ENCODE measurements at regions not wholly inside any gene's neighbourhood (a gene's known extent, or its start where the extent isn't known, plus 50 kb on each side); places are given as distances from the start of the nearest gene placed in this dataset.

DNA sequence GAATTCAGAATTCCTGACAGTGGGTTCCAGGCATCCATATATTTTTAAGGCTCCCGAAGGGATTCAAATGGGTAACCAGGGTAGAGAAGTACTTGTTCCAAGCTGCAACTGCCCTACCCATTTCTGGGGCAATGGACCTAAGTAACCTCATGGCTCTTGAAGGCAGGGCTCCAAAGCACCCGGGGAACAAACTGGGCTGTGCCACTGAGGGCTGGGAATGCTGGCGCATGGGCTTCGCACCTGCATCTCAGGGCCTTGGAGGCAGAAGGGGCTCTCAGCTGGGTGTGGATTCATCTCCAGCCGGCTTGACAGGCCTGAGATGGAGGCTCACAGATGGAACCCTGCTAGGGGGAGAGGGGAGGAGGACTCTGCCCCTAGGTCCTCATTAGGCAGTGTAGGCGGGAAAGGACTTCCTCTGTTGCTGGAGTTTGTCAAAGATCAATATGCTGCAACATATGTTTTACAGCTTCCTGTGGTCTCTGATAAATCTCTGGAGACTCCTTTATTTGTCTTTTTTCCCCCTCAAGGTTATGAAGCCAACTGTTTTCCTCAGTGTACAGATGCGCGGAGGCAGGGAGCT, 232.3 kb upstream of the NLRP1 start:
- Mint-ChIP-seq H3K4me3 (no peak overlapping the region), H3K36me3 (no peaks in the 10 kb centered on the region), H3K27me3 (ENCODE audit: low read depth) (peaks cover 7% of the 10 kb centered on the region), H3K27ac (no peak overlapping the region), H3K9me3 (no peaks in the 10 kb centered on the region), H3K4me1 (no peaks in the 10 kb centered on the region)
- DNase-seq (ENCODE audit: low spot score in 2 of 2, unreplicated experiment in 2 of 2) = no peak
- TF ChIP-seq CTCF (IDR thresholded peaks at IDR 0.05; ENCODE audit: unreplicated experiment) = no peak

DNA sequence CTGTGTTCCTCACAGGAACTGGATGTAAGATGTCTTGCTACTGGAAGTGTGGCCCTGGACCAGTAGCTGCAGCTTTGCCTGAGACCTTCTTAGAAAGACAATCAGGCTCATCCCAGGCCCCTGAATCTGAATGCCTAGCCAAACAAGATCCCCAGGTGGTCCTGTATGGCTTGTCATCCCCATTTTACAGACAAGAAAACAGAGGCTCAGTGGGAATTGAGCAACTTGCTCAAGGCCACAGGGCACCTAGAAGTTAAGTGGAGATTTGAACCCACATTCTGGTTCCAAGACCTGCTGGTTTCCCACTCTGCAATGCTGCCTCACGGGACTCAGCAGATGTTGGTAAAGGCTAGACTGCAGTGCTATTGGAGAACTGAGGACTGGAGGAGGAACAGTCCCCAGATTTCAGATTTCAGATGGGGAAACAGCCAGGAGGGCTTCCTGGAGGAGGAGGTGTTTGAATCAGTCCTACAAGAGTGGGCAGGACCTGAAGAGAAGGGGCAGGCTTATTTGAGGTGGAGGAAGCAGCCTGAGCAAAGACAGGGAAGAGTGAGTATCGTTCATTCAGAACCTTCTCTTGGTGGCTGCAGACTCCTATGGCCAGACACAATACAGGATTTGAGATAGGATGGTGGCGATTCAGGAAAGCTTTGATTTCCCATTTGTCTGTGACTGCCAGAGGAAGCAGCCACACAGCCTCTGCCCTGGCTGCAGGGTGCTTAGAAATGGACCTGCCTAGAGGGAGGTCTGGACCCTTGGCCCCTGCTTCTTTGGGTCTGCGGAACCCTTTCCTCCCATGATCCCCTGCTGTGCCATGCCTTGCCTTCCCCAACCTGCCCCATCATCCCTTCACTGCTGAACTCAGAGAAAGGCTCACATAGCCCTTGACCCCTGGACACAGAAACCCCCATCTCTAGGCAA, 233.4 kb upstream of the NLRP1 start:
- no peak for DNase-seq (ENCODE audit: low spot score in 2 of 2, unreplicated experiment in 2 of 2)
- Mint-ChIP-seq H3K4me3 (no peak overlapping the region), H3K36me3 (no peaks in the 10 kb centered on the region), H3K9me3 (no peaks in the 10 kb centered on the region), H3K27ac (no peak overlapping the region), H3K4me1 (no peaks in the 10 kb centered on the region), H3K27me3 (ENCODE audit: low read depth) (peaks cover 7% of the 10 kb centered on the region)
- no peak for TF ChIP-seq CTCF (IDR thresholded peaks at IDR 0.05; ENCODE audit: unreplicated experiment)

DNA sequence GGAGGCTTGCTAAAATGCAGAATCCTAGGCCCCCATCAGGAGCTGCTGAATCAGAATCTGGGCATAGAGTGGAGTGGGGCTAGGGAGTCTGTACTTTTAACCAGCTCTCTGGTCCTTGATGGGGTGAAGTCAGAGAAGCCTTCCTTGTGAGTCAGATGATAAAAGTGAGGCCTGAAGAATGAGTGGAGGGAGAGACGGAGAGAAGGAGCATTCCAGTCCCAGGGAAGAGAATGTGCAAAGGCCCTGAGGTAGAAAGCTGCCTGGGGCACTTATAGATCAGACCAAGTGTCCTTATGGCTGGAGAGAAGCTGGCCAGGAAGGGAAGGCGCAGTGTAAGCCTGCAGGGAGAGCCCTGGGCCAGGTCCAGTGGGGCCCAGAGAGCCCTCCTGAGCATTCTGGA, 235.1 kb upstream of the NLRP1 start:
- no peaks in the 10 kb centered on the region for H3K36me3 Mint-ChIP-seq
- no peak overlapping the region for H3K27ac Mint-ChIP-seq
- no peak for TF ChIP-seq CTCF (IDR thresholded peaks at IDR 0.05; ENCODE audit: unreplicated experiment)
- no peak for DNase-seq (ENCODE audit: low spot score in 2 of 2, unreplicated experiment in 2 of 2)
- peaks cover 7% of the 10 kb centered on the region for H3K27me3 Mint-ChIP-seq (ENCODE audit: low read depth)
- H3K4me3 Mint-ChIP-seq = no peak overlapping the region
- H3K4me1 Mint-ChIP-seq = no peaks in the 10 kb centered on the region
- no peaks in the 10 kb centered on the region for H3K9me3 Mint-ChIP-seq

DNA sequence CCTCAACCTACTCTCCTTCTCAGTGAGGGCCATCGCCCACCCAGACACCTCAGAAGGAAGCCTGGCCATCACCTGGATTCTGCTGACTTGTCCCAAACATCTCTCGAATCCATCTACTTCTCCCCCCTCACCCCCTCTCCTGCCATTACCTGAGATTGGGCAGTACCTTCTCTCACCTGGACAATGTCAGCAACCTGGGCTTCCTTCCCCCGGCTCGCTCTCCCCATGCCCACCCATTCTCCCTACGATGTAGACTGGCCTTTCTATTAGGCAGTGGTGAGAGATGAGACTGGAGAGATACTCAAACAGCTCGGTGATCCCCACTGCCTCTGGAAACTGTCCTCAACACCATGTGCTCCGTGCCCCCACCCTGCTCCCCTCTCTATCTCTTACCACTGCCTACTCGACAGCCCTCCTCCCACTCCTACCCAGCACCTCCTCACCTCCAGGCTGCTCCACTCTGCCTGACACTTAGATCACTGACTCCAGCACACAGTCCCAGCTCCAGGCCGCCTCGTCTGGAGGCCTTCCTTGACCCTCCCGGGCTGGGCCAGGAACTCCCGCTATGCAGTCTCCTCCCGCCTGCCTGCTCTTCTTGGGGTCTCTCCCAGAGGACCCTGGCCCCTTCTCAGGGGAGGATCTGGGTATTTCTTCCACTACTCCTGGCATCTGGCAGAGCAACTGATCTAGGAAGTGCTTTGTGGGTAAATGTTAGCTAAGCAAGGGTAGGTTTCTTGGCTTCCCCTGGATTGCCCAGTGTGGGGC, 235.8 kb upstream of the NLRP1 start:
- H3K27ac Mint-ChIP-seq = no peak overlapping the region
- no peak for DNase-seq (ENCODE audit: low spot score in 2 of 2, unreplicated experiment in 2 of 2)

More for the DNA sequence above, 235.8 kb upstream of the NLRP1 start:
- Mint-ChIP-seq H3K27me3 (ENCODE audit: low read depth) (peaks cover 6% of the 10 kb centered on the region), H3K4me1 (no peaks in the 10 kb centered on the region), H3K9me3 (no peaks in the 10 kb centered on the region), H3K4me3 (no peak overlapping the region), H3K36me3 (no peaks in the 10 kb centered on the region)
- TF ChIP-seq CTCF (IDR thresholded peaks at IDR 0.05; ENCODE audit: unreplicated experiment) = no peak

Data from mesothelial cell of epicardium (in vitro differentiated cells).